GM12873 (cell line): ENCODE measurements at regions not wholly inside any gene's neighbourhood (a gene's known extent, or its start where the extent isn't known, plus 50 kb on each side); places are given as distances from the start of the nearest gene placed in this dataset.

Experiments used
- TF ChIP-seq, protein P1 (sequence below): IDR thresholded peaks from 2 replicates; pipeline ENCODE4 v1.5.1; 2012; ENCODE audit warnings: low read depth, mild to moderate bottlenecking, moderate library complexity, low read length, control low read depth; ENCODE audit not compliant: insufficient read depth; ENCODE audit errors: missing control alignments

DNA sequence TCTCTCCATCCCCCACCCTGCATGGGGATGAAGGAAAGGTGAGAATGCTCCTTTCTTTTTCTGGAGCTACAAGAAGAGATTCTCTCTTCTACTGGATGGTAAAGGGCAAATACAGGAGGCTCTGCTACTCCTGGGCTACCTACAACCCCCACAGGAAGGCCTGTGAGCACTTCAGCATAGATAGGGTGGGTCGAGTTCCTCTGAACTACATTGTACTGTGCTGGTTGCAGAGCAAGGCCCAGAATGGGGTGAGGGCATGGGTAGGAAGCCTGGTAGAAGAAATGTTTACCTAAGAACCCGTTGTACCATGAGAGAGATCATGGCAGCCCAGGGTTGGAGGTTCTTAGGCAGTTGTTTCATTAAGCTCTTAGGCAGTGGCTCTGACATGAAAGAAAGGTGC, 510.4 kb downstream of the MID1IP1 start:
- TF ChIP-seq, protein P1, sequence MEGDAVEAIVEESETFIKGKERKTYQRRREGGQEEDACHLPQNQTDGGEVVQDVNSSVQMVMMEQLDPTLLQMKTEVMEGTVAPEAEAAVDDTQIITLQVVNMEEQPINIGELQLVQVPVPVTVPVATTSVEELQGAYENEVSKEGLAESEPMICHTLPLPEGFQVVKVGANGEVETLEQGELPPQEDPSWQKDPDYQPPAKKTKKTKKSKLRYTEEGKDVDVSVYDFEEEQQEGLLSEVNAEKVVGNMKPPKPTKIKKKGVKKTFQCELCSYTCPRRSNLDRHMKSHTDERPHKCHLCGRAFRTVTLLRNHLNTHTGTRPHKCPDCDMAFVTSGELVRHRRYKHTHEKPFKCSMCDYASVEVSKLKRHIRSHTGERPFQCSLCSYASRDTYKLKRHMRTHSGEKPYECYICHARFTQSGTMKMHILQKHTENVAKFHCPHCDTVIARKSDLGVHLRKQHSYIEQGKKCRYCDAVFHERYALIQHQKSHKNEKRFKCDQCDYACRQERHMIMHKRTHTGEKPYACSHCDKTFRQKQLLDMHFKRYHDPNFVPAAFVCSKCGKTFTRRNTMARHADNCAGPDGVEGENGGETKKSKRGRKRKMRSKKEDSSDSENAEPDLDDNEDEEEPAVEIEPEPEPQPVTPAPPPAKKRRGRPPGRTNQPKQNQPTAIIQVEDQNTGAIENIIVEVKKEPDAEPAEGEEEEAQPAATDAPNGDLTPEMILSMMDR, result no peak

DNA sequence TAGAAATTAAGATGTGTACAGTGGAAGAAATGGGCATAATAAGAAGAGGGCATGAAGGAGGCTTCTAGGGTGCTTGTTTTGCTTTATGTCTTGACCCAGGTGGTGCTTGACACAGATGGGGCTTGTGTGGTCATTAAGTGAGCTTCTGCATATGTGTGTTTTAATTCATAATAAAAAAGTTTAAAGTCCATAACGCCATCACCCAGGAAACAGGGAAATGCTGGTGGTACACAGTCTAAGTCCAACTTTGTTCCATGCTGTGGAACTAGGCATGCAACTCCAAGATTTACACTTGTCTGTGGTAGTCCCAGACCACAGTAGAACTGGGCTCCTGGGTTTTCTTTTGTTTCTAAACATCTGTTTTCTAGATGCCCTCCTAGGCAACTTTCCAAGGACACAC, 511.9 kb downstream of the MID1IP1 start:
- TF ChIP-seq, protein P1, result no peak

DNA sequence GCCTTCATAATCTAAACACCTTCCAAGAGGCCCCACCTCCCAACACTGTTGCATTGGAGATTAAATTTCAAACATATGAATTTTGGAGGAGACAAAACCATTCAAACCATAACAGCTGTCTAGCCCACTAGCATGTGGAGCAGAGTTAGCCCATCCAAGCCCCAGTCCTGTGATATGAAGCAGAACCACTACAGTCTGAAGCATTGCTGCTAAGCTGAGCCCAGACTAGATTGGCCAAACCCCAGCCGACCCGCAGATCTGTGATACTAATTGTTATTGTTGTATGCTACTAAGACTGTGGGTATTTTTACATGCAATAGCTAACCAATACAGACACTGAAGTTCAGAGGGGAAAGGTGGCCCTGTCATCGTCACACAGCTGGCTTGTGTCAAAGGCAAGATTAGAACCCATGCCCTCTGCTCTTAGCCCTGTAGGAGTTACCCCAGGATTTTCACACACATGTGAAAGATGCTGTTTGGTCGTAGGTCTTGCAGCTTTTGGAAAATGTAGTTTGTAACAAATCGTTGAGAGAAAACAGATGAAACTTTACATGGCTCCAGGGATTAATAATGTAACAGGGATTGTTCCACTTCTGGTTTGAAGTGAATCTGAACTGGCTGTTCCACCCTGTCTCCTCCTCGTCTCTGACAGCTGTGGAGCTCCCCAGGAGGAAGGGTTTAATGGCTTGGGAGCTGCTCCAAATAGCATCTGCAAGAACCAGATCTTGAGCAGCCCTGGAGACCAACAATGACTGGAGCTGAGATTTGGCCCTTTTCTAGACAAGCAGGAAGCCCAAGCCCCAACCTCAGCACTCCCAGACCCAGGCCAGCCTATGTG, 517.5 kb downstream of the MID1IP1 start:
- TF ChIP-seq, protein P1, result no peak

DNA sequence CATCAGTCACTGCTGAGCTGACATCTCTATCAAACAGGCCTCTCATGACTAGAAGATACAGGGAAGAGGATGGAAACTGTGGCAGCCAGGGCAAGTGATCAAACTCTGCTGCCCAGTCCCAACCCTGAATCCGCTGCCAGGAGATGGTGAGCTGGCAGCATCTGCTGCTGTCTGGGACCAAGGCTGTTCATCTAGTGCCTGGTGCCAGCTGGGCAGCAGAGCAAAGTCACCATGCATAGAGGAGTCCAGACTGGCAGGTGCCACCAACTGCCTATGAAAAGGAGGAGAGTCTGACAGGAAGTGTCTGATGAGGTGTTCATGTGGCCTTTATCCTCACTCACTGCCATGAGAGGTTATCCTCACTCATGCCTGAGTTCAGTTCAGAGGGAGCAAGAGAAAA, 518.9 kb downstream of the MID1IP1 start:
- TF ChIP-seq, protein P1, result no peak

DNA sequence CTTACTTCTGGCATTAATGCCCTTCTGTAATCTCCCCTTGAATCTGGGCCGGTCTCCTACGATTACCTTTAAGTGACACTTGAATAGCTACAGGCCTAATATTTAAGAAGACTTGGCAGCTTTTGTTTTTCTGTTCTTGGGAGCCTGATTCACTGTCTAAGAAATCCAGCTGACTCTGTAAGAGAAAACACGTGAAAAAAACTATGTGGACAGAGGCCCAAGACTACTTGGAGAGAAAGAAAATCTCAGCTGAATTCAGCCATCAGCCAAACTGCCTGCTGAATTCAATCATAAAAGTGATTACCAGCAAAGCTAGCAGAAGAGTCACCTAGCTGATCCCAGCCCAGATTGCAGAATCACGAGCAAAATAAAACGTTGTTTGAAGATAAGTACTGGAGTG, 521.2 kb downstream of the MID1IP1 start:
- TF ChIP-seq, protein P1, result no peak

DNA sequence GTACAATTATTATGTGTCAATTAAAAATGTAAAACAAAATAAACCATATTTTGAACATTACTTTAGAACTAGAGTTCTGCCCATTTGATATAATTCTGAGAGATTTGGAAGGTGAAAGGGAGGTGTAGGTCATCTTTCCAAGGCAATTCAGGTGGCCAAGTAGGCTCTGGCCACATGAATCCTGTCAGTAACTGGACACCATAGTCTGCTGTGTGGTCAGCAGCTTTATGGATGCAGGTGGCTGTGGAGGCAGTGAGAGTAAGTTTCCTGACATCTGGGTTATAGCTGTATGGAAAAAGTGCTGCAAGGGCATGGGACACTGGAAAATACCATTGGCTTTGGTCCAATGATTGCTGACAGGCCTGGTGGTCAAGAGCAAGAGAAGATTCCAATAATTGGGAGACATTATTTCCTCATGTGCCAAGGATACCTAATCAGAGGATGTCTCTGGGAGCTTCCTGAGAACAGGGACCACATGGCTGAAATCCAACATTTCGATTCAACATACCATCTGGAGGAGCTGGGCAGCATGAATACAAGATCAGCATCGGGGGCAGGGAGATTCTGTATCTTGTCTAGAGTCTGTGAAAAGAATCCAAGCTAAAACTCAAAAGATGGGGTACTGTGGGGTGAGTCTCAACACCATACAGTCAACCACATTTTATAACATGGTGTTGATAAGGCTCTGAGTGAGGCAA, 523.1 kb downstream of the MID1IP1 start:
- TF ChIP-seq, protein P1, result no peak

DNA sequence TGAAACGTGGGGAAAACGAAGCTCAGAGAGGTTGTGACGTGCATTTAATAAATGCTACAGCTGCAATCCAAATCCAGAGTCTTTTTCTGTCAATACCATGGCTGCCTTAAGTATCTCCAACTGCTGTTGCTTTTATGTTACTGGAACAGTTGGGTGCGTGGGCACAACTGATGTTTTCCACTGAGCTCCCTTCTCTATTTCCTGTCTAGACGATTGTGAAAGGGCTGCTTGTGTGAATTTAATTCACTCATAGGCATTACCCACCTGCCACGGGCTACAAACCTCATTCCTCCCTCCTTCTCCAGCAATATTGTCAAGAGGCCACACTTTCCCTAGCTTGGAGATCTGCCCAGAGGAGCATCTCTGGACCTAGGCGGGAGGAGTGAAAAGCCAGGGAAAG, 526.0 kb downstream of the MID1IP1 start:
- TF ChIP-seq, protein P1, result no peak
